ENCODE measurements at regions not wholly inside any gene's neighbourhood (a gene's known extent, or its start where the extent isn't known, plus 50 kb on each side); places are given as distances from the start of the nearest gene placed in this dataset.
A peak's percentile ranks its signal among the peaks of the same experiment; 100 is the strongest.

- no peak for DNase-seq
- no peak for TF ChIP-seq POLR2A (IDR thresholded peaks at IDR 0.05; ENCODE audit: low read length)
- TF ChIP-seq GATA1 (IDR thresholded peaks at IDR 0.05; ENCODE audit: low read depth, low read length), result no peak
These were observed 193.8 kb upstream of the ARID2 start for GRCh38 chr12:45535610-45536180.

- TF ChIP-seq POLR2A (IDR thresholded peaks at IDR 0.05; ENCODE audit: low read length) (no peak), GATA1 (IDR thresholded peaks at IDR 0.05; ENCODE audit: low read depth, low read length) (no peak)
- DNase-seq, result no peak
These were observed 193.2 kb upstream of the ARID2 start for GRCh38 chr12:45536284-45536683.

- no peak for DNase-seq
- TF ChIP-seq POLR2A (IDR thresholded peaks at IDR 0.05; ENCODE audit: low read length) (no peak), GATA1 (IDR thresholded peaks at IDR 0.05; ENCODE audit: low read depth, low read length) (no peak)
These were observed 188.7 kb upstream of the ARID2 start for GRCh38 chr12:45540661-45541341.

- DNase-seq, result peak; percentile 67 to 79
- TF ChIP-seq GATA1 (IDR thresholded peaks at IDR 0.05; ENCODE audit: low read depth, low read length) (no peak), POLR2A (IDR thresholded peaks at IDR 0.05; ENCODE audit: low read length) (no peak)
These were observed 185.6 kb upstream of the ARID2 start for GRCh38 chr12:45543887-45544286.

GRCh38 chr12:45546545-45546944 lies 183.0 kb upstream of the ARID2 start:
- TF ChIP-seq POLR2A (IDR thresholded peaks at IDR 0.05; ENCODE audit: low read length) (no peak), GATA1 (IDR thresholded peaks at IDR 0.05; ENCODE audit: low read depth, low read length) (no peak)
- DNase-seq, result no peak

- TF ChIP-seq POLR2A (IDR thresholded peaks at IDR 0.05; ENCODE audit: low read length), result no peak
- TF ChIP-seq GATA1 (IDR thresholded peaks at IDR 0.05; ENCODE audit: low read depth, low read length), result no peak
- DNase-seq, result no peak
These were observed 182.4 kb upstream of the ARID2 start for GRCh38 chr12:45547132-45547531.

GRCh38 chr12:45547822-45548221 lies 181.7 kb upstream of the ARID2 start:
- no peak for DNase-seq
- no peak for TF ChIP-seq GATA1 (IDR thresholded peaks at IDR 0.05; ENCODE audit: low read depth, low read length)
- no peak for TF ChIP-seq POLR2A (IDR thresholded peaks at IDR 0.05; ENCODE audit: low read length)

- DNase-seq, result no peak
These were observed 181.1 kb upstream of the ARID2 start for GRCh38 chr12:45548426-45548825.

GRCh38 chr12:45549337-45549902 lies 180.1 kb upstream of the ARID2 start:
- TF ChIP-seq GATA1 (IDR thresholded peaks at IDR 0.05; ENCODE audit: low read depth, low read length), result no peak
- TF ChIP-seq POLR2A (IDR thresholded peaks at IDR 0.05; ENCODE audit: low read length), result no peak
- DNase-seq, result no peak

More at GRCh38 chr12:45548426-45548825, 181.1 kb upstream of the ARID2 start:
- TF ChIP-seq GATA1 (IDR thresholded peaks at IDR 0.05; ENCODE audit: low read depth, low read length) (no peak), POLR2A (IDR thresholded peaks at IDR 0.05; ENCODE audit: low read length) (no peak)

- TF ChIP-seq GATA1 (IDR thresholded peaks at IDR 0.05; ENCODE audit: low read depth, low read length), result no peak
- no peak for TF ChIP-seq POLR2A (IDR thresholded peaks at IDR 0.05; ENCODE audit: low read length)
- DNase-seq, result no peak
These were observed 176.3 kb upstream of the ARID2 start for GRCh38 chr12:45553204-45553603.

- TF ChIP-seq POLR2A (IDR thresholded peaks at IDR 0.05; ENCODE audit: low read length) (no peak), GATA1 (IDR thresholded peaks at IDR 0.05; ENCODE audit: low read depth, low read length) (no peak)
- DNase-seq, result no peak
These were observed 172.5 kb upstream of the ARID2 start for GRCh38 chr12:45557016-45557415.

- DNase-seq, result no peak
- TF ChIP-seq GATA1 (IDR thresholded peaks at IDR 0.05; ENCODE audit: low read depth, low read length), result no peak
- TF ChIP-seq POLR2A (IDR thresholded peaks at IDR 0.05; ENCODE audit: low read length), result no peak
These were observed 171.2 kb upstream of the ARID2 start for GRCh38 chr12:45558353-45558752.

GRCh38 chr12:45559537-45559936 lies 170.0 kb upstream of the ARID2 start:
- TF ChIP-seq POLR2A (IDR thresholded peaks at IDR 0.05; ENCODE audit: low read length), result no peak
- no peak for TF ChIP-seq GATA1 (IDR thresholded peaks at IDR 0.05; ENCODE audit: low read depth, low read length)
- no peak for DNase-seq

- TF ChIP-seq GATA1 (IDR thresholded peaks at IDR 0.05; ENCODE audit: low read depth, low read length) (no peak), POLR2A (IDR thresholded peaks at IDR 0.05; ENCODE audit: low read length) (no peak)
- DNase-seq, result no peak
These were observed 168.8 kb upstream of the ARID2 start for GRCh38 chr12:45560689-45561088.

- DNase-seq, result no peak
- TF ChIP-seq GATA1 (IDR thresholded peaks at IDR 0.05; ENCODE audit: low read depth, low read length), result no peak
- TF ChIP-seq POLR2A (IDR thresholded peaks at IDR 0.05; ENCODE audit: low read length), result no peak
These were observed 168.0 kb upstream of the ARID2 start for GRCh38 chr12:45561488-45561887.

Measured in erythroblast (primary cell).